ENCODE measurements at regions not wholly inside any gene's neighbourhood (a gene's known extent, or its start where the extent isn't known, plus 50 kb on each side); places are given as distances from the start of the nearest gene placed in this dataset.

DNA sequence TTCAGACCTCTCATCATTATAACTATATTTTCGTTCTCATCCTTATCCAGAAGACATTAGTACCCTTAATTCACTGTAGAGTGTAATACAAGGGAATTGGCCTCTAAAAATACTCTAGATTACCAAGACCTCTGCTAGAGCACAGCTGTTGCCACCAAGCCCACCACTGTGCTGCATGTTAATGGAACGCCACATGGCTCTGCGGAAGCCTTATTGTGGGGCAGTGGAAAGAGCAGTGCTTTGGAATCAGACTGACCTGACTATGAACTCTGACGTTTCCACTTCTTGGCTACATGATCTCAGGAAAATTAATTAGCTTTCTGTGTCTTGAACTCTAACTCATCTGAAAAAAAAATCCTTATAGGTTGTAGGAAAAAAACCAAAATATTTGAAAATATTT is 222.1 kb downstream of the LMX1A start:
- TF ChIP-seq, protein P1, sequence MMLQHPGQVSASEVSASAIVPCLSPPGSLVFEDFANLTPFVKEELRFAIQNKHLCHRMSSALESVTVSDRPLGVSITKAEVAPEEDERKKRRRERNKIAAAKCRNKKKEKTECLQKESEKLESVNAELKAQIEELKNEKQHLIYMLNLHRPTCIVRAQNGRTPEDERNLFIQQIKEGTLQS (CRISPR knock-in tag; IDR thresholded peaks at IDR 0.05), result no peak
- TF ChIP-seq TCF7L2 (IDR thresholded peaks at IDR 0.05; ENCODE audit: low read depth, low read length) (no peak), MTA3 (CRISPR knock-in tag; IDR thresholded peaks at IDR 0.05) (no peak), CBX2 (IDR thresholded peaks at IDR 0.05; ENCODE audit: low read depth, low read length) (no peak), CBX2 (CRISPR knock-in tag; IDR thresholded peaks at IDR 0.05; ENCODE audit: low read depth) (no peak), JUN (CRISPR knock-in tag; IDR thresholded peaks at IDR 0.05) (no peak), HOXA3 (CRISPR knock-in tag; IDR thresholded peaks at IDR 0.05) (no peak), ZNF672 (CRISPR knock-in tag; IDR thresholded peaks at IDR 0.05) (no peak)
- TF ChIP-seq, protein P2, sequence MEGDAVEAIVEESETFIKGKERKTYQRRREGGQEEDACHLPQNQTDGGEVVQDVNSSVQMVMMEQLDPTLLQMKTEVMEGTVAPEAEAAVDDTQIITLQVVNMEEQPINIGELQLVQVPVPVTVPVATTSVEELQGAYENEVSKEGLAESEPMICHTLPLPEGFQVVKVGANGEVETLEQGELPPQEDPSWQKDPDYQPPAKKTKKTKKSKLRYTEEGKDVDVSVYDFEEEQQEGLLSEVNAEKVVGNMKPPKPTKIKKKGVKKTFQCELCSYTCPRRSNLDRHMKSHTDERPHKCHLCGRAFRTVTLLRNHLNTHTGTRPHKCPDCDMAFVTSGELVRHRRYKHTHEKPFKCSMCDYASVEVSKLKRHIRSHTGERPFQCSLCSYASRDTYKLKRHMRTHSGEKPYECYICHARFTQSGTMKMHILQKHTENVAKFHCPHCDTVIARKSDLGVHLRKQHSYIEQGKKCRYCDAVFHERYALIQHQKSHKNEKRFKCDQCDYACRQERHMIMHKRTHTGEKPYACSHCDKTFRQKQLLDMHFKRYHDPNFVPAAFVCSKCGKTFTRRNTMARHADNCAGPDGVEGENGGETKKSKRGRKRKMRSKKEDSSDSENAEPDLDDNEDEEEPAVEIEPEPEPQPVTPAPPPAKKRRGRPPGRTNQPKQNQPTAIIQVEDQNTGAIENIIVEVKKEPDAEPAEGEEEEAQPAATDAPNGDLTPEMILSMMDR (CRISPR knock-in tag; IDR thresholded peaks at IDR 0.05), result no peak
